ENCODE measurements at regions not wholly inside any gene's neighbourhood (a gene's known extent, or its start where the extent isn't known, plus 50 kb on each side); places are given as distances from the start of the nearest gene placed in this dataset.
"Not testable (repeated sequence)": the region's sequence is repeated elsewhere in the genome, so short reads cannot be mapped to it uniquely, and the experiment has no call there.

DNA sequence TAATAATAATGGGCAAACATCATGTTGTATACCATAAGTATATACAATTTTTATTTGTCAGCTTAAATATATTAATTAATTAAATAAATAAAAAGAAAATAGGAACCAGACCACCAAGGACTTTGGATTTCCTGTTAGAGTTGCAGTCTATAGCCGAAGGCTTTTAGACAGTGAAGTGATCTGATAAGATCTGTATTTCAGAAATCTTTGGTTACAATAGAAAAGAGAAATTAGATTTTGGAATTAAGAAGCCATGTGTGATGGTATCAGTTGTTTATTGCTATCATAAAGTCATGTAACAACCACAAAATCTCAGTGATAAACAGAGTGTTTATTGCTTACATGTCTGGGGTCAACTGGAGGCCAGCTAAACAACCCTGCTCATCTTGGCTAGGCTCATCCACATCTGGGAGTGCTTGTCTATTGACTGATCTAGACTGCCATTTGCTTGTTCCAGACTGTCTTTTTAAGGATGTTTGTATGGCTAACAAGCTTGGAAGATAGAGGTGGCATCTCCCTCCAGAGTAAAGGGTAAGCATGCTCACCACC is 142.1 kb upstream of the USP9X start:
- Mint-ChIP-seq H3K27ac (no peak overlapping the region), H3K4me3 (no peak overlapping the region), H3K9me3 (no peaks in the 10 kb centered on the region), H3K4me1 (peaks cover 4% of the 10 kb centered on the region), H3K27me3 (no peaks in the 10 kb centered on the region)
- no peak for DNase-seq
- ATAC-seq = no peak

DNA sequence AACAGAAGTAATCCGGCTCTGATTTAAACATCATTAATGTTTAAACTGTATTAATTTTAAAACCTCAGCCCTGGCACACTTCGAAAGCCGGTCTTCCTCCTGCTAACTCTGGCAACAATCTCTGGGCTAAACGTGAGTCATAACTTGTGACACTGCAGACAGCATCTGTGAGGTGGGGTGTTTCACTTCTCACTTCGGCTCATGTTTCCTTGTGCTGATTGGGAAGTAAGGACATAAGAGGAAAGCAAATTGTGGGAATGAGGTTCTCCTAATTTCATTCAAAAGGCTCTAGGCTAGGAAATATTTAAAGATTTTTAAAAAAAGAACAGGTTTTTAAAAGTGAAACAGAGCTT is 139.9 kb upstream of the USP9X start:
- Mint-ChIP-seq H3K4me3 (no peak overlapping the region), H3K27ac (no peak overlapping the region), H3K27me3 (no peaks in the 10 kb centered on the region), H3K9me3 (no peaks in the 10 kb centered on the region), H3K4me1 (peaks cover 4% of the 10 kb centered on the region)
- no peak for DNase-seq
- no peak for ATAC-seq

DNA sequence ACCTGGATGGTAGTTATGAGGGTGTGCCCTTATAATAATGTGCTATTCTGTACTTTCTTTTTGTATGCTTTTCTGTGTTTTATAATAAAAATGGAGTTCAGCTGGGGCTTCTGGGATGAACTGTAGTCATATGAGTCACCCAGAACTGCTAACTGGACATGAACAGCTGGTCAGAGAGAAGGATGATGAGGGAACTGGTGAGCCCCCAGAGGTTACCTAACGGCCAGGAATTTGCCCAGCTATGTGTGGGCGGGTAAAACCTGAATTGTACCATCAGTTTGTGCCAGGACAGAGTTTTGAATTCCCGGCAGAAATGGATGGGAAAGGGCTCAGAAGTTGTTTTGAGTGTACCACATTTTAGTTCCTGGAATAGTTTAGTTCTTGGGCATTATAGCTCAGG is 138.0 kb upstream of the USP9X start:
- no peak for DNase-seq
- Mint-ChIP-seq H3K27me3 (no peaks in the 10 kb centered on the region), H3K9me3 (peaks cover 0 to 10% of the 10 kb centered on the region in 2 donors), H3K27ac (no peak overlapping the region), H3K4me3 (no peak overlapping the region), H3K4me1 (peaks cover 11% of the 10 kb centered on the region)
- ATAC-seq = no peak

DNA sequence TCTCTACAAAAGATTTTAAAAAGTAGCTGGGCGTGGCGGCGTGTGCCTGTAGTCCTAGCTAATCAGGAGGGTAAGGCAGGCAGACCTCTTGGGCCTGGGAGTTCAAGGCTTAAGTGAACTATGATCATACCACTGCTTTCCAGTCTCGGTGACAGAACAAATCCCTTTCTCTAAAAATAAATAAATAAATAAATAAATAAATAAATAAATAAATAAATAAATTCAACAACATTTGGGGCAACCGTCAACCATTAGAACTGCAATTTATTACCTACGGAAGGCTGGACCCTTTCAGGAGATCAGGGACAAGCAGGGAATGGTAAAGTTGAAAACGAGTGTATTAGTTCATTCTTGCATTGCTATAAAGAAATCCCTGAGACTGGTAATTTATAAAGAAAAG is 136.2 kb upstream of the USP9X start:
- ATAC-seq (no peak), DNase-seq (no peak)
- H3K4me1 Mint-ChIP-seq = peaks cover 16% of the 10 kb centered on the region
- no peak overlapping the region for H3K4me3 Mint-ChIP-seq
- H3K9me3 Mint-ChIP-seq = peaks cover 0 to 10% of the 10 kb centered on the region in 2 donors
- H3K27ac Mint-ChIP-seq = no peak overlapping the region
- H3K27me3 Mint-ChIP-seq = no peaks in the 10 kb centered on the region

DNA sequence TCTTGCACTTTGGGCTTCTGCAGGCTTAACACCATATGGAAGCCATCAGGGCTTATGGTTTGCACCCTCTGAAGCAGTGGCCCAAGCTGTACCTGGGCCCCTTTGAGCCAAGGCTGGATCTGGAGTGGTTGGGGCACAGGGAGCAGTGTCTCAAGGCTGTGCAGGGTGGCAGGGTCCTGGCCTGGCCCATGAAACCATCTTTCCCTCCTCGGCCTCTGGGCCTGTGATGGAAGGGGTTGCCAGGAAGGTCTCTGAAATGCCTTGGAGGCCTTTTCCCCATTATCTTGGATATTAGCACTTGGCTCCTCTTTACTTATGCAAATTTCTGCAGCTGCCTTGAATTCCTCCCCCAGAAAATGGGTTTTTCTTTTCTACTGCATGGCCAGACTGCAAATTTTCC is 134.7 kb upstream of the USP9X start:
- DNase-seq = no peak
- no peaks in the 10 kb centered on the region for H3K27me3 Mint-ChIP-seq
- H3K9me3 Mint-ChIP-seq = peaks cover 0 to 10% of the 10 kb centered on the region in 2 donors
- H3K27ac Mint-ChIP-seq = no peak overlapping the region
- peaks cover 16% of the 10 kb centered on the region for H3K4me1 Mint-ChIP-seq
- H3K4me3 Mint-ChIP-seq = no peak overlapping the region
- ATAC-seq = no peak

DNA sequence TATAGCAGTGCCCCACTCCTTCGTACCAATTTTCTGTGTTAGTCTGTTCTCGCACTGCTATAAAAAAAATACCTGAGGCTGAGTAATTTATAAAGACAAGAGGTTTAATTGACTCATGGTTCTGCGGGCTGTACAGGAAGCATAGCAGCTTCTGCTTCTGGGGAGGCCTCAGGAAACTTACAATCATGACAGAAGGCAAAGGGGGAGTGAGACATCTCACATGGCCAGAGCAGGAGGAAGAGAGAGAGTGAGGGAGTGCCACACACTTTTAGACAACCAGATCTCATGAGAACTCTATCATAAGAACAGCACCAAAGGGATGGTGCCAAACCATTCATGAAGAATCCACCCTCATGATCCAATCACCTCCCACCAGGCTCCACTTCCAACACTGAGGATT is 133.8 kb upstream of the USP9X start:
- DNase-seq, ATAC-seq, H3K9me3 Mint-ChIP-seq, H3K4me3 Mint-ChIP-seq, H3K27ac Mint-ChIP-seq, H3K27me3 Mint-ChIP-seq: not testable (repeated sequence)
- H3K4me1 Mint-ChIP-seq = peaks cover 16% of the 10 kb centered on the region

DNA sequence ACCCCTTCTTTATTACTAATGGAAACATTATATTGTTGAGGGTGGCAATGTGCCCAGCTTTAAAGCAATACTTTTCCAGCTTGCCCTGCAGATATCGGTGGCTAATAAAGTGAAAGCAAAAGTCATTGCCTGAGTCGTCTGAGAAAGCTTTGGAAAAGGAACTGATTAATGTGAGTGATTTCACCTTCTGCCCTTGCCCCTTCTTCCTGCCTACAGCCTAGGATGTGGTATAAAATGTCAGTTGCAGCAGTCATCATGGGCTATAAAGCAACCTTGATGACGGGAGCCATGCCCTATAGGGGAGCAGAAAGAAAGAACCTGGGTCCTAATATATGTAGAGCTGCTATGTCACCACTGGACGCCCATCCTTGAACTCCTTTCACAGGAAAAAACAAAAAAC is 132.4 kb upstream of the USP9X start:
- peak overlapping the region; percentile 69 to 96 for H3K27ac Mint-ChIP-seq
- H3K27me3 Mint-ChIP-seq = no peaks in the 10 kb centered on the region
- H3K4me1 Mint-ChIP-seq = peaks cover 16% of the 10 kb centered on the region
- DNase-seq = peak in 1 of 2 donors; percentile 24
- ATAC-seq = peak; percentile 96
- H3K4me3 Mint-ChIP-seq = peak overlapping the region; percentile 59 to 65
- peaks cover 0 to 10% of the 10 kb centered on the region in 2 donors for H3K9me3 Mint-ChIP-seq

DNA sequence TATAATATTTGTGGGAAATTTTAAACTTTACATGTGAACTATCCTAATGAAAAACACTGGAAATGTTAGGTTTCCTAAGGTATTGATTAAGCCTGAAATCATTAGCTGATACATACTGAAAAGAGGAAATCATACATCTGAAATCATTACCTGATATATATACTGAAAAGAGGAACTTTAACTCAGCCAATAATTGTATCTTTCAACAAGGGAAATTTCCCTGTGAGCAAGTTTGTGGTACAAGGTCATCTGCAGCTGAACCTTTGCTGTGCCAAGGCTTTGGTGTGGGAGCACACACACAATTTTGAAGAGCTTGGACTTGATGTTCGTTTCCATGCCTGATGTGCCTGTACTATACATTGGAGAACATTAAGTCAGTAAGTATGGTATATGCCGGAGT is 131.9 kb upstream of the USP9X start:
- peaks cover 0 to 10% of the 10 kb centered on the region in 2 donors for H3K9me3 Mint-ChIP-seq
- peak overlapping the region; percentile 69 to 96 for H3K27ac Mint-ChIP-seq
- H3K27me3 Mint-ChIP-seq = no peaks in the 10 kb centered on the region
- H3K4me1 Mint-ChIP-seq = peaks cover 16% of the 10 kb centered on the region
- ATAC-seq (no peak), DNase-seq (no peak)
- peak overlapping the region in 1 of 2 donors; percentile 65 for H3K4me3 Mint-ChIP-seq

DNA sequence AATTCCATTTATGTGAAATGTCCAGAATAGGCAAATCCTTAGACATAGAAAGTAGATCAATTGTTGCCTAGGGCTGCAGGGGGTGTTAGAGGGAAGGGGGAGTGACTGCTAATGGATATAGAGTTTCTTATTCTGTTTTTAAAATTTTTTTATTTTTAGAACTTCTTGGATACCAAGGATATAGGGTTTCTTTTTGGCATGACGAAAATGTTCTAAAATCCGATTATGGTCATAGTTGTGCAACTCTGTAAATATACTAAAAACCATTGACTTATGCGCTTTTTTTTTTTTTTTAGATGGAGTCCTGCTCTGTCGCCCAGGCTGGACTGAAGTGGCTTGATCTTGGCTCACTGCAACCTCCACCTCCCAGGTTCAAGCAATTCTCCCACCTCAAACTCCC is 125.2 kb upstream of the USP9X start:
- DNase-seq (no peak), ATAC-seq (no peak)
- no peaks in the 10 kb centered on the region for H3K9me3 Mint-ChIP-seq

DNA sequence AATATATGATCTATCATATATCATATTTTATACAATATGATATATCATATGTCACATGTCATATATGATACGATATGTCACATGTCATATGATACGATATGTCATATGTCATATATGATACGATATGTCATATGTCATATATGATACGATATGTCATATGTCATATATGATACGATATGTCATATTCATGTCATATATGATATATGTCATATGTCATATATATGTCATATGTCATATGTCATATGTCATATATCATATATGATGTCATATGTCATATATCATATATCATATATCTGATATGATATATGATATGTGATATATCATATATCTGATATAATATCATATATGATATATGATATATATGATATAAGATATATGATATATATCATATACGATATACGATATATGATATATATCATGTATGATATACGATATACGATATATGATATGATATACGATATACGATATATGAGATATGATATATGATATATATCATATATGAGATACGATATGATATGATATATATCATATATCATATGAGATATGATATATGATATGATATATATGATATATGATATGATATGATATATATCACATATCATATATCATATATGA is 122.3 kb upstream of the USP9X start:
- no peaks in the 10 kb centered on the region for H3K4me1 Mint-ChIP-seq
- no peak for DNase-seq
- H3K27me3 Mint-ChIP-seq = no peaks in the 10 kb centered on the region
- H3K4me3 Mint-ChIP-seq = no peak overlapping the region
- ATAC-seq = no peak
- H3K9me3 Mint-ChIP-seq = no peaks in the 10 kb centered on the region
- H3K27ac Mint-ChIP-seq = no peak overlapping the region

More for the DNA sequence above, 125.2 kb upstream of the USP9X start:
- H3K4me3 Mint-ChIP-seq = no peak overlapping the region
- H3K27ac Mint-ChIP-seq = no peak overlapping the region
- no peaks in the 10 kb centered on the region for H3K27me3 Mint-ChIP-seq
- H3K4me1 Mint-ChIP-seq = no peaks in the 10 kb centered on the region

DNA sequence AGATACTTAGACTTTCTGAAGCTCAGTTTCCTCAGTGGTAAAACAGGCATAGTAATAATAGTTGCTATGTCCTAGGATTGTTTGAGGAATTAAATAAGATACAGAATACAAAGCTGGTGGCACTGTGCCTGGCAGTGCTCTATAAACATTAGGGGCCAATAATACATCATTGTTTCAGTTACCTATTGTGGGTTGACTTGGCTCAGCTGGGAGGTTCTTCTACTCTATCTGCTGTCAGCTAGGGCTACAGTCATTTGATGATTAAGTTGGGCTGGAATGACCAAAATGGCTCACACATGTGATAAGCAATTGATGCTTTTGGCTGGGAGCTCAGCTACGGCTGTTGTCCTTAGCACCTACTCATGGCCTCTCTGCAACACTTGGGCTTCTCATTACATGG is 121.2 kb upstream of the USP9X start:
- no peaks in the 10 kb centered on the region for H3K27me3 Mint-ChIP-seq
- no peak overlapping the region for H3K4me3 Mint-ChIP-seq

DNA sequence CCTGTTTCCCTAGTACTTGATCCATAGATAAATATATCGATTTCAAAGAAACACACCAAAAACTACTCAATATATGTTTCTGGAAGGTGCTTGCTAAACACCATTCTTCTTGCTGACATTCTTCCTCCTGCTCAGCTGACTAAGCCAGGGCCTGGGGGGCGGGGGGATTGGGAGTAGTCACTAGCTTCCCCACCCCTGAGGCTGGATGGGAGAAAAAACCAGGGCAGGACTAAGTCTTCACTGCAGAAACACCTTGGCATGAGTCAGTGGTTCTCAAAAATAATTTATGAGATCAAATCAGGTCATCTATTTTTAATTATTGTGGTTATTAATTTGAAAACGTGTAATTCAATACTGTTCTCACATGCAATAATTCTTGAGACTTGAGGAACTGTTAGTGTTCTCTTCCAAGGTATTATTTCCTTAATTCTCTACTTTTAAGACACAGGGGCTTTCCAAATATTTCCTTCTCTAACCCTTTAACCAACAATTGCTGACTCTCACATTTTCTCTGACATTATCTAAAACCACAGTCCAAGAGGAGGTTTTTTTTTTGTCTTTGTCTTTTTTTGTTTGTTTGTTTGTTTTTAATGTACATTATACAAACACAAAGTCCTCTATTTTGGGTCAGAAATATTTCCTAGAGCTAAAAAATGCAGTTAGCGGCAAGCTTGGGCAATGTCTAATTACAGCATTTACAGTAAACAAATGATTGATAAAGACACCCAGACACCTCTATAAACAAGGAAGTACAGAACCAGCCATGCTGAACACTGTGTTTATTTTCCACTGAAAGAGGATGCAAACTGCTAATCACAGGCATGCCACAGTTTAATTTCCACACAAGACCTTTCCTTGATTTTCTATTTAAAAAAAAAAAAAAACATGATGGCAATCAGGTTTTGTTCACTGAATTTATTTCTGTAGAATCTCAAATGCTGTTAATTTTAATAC is 120.3 kb upstream of the USP9X start:
- no peaks in the 10 kb centered on the region for H3K27me3 Mint-ChIP-seq
- no peak overlapping the region for H3K4me3 Mint-ChIP-seq
- peaks cover 0 to 4% of the 10 kb centered on the region in 2 donors for H3K9me3 Mint-ChIP-seq
- DNase-seq (no peak), ATAC-seq (no peak)
- H3K4me1 Mint-ChIP-seq = peaks cover 5% of the 10 kb centered on the region
- no peak overlapping the region for H3K27ac Mint-ChIP-seq

More for the DNA sequence above, 121.2 kb upstream of the USP9X start:
- DNase-seq = no peak
- Mint-ChIP-seq H3K4me1 (no peaks in the 10 kb centered on the region), H3K9me3 (peaks cover 0 to 2% of the 10 kb centered on the region in 2 donors), H3K27ac (no peak overlapping the region)
- ATAC-seq = no peak

DNA sequence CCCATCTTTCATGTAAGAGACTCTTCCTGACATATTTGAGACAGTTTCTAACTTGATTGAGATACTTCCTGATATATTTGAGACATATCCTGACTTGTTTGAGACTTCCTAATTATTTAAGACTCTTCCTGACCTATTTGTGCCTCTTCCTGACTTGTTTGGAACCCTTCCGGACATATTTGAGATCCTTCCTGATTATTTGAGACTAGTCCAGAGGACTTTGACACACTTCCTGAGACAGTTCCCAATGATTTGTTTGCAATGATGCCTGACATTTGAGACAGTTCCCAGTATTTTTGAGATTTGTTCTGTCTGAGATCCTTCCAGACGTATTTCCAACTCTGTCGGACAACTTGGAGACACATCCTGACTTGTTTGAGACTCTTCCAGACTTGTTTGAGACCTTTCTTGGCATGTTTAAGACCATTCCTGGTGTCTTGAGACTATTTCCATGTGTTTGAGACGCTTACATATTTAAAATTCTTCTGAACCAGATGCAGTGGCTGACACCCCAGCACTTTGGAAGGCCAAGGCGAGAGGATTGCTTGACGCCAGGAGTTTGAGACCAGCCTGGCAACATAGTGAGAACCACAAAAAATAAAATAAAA is 118.9 kb upstream of the USP9X start:
- Mint-ChIP-seq H3K27me3 (no peaks in the 10 kb centered on the region), H3K4me3 (no peak overlapping the region), H3K9me3 (peaks cover 4 to 5% of the 10 kb centered on the region in 2 donors), H3K4me1 (peaks cover 5% of the 10 kb centered on the region), H3K27ac (no peak overlapping the region)
- DNase-seq (no peak), ATAC-seq (no peak)

DNA sequence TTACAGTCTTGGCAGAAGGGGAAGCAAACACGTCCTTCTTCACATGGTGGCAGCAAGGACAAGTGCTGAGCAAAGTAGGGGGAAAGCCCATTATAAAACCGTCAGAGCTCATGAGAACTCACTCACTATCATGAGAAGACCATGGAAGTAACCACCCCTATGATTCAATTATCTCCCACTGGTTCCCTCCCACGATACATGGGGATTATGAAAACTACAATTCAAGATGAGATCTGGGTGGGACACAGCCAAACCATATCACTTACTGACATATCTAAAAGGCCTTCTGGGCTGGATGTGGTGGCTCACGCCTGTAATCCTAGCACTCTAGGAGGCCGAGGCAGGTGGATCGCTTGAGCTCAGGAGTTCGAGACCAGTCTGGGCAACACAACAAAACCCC is 117.1 kb upstream of the USP9X start:
- DNase-seq = no peak
- H3K27me3 Mint-ChIP-seq = no peaks in the 10 kb centered on the region
- ATAC-seq = no peak
- no peak overlapping the region for H3K4me3 Mint-ChIP-seq
- H3K27ac Mint-ChIP-seq = peak overlapping the region in 1 of 2 donors; percentile 59
- H3K9me3 Mint-ChIP-seq = peaks cover 4 to 10% of the 10 kb centered on the region in 2 donors
- peaks cover 5% of the 10 kb centered on the region for H3K4me1 Mint-ChIP-seq

DNA sequence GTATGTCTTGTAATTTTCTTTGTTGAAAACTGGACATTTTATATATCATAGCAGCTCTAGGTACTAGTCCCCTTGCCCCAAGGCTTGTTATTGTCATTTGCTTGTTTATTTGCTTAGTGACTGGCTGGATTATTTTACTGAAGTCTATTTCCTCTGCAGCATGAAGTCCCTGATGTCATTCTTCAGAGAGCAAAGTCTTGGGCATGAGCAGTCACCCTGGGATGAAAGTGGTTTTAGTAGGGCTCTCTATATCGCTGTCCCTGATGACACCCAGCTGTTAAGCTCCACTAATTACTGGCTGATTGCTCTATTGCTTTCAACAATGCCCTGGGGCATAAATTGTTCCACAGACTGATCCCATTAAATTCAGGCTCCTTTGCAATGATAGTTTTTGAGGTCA is 113.5 kb upstream of the USP9X start:
- Mint-ChIP-seq H3K4me1 (peaks cover 11% of the 10 kb centered on the region), H3K4me3 (no peak overlapping the region), H3K9me3 (peaks cover 4 to 10% of the 10 kb centered on the region in 2 donors), H3K27ac (no peak overlapping the region), H3K27me3 (no peaks in the 10 kb centered on the region)
- DNase-seq (no peak), ATAC-seq (no peak)

DNA sequence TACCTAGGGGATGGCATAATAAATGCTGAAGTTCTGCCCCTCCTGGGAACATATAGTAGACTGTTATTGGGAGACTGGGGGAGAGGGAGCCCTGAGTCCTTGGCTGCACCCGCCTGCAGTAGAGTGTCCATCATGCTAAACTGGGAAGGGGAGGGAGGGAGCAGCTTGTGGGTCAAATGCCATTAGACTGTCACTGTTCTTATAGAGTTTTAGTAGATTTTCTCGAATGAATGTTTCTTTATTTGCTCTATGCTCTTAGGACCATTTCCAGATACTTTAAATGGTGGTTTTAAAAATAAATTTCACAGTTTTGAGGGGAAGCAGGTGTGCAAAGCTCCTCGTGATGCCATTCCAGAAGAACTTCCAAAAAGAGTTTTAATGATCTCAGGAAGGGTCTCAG is 111.6 kb upstream of the USP9X start:
- ATAC-seq (no peak), DNase-seq (no peak)
- Mint-ChIP-seq H3K9me3 (peaks cover 4 to 10% of the 10 kb centered on the region in 2 donors), H3K27ac (no peak overlapping the region), H3K27me3 (no peaks in the 10 kb centered on the region), H3K4me3 (no peak overlapping the region), H3K4me1 (peaks cover 11% of the 10 kb centered on the region)

Data from stimulated activated naive CD8-positive, alpha-beta T cell treated with anti-CD3 and anti-CD28 coated beads, Interleukin-15, amount 100 ng/mL, for 72 hours (primary cell).